A549 (cell line): ENCODE measurements at regions not wholly inside any gene's neighbourhood (a gene's known extent, or its start where the extent isn't known, plus 50 kb on each side); places are given as distances from the start of the nearest gene placed in this dataset.

Source experiments
- BHLHE40 ChIP-seq: IDR thresholded peaks from 2 replicates; pipeline ENCODE4 v1.6.1; 2012; ENCODE audit warnings: low read depth, low read length, inconsistent platforms
- CTCF ChIP-seq: fragments of >200 bp; sonication (Bioruptor Twin); formaldehyde crosslinking; IDR thresholded peaks from 3 replicates; pipeline ENCODE4 v1.5.1; 2016
- EP300 ChIP-seq, 2 experiments: fragments of >200 bp; sonication (Bioruptor Twin); formaldehyde crosslinking; IDR thresholded peaks; 2 replicates in 1 of 2; 3 replicates in 1 of 2; pipeline ENCODE4 v1.6.1; 2016 to 2017
- HDAC2 ChIP-seq: fragments of 200-600 bp; sonication (generic); IDR thresholded peaks from 2 replicates; pipeline ENCODE4 v1.6.1; 2016
- MAX ChIP-seq: IDR thresholded peaks from 2 replicates; pipeline ENCODE4 v1.6.1; 2012
- MAZ ChIP-seq: fragments of 150-350 bp; IDR thresholded peaks from 2 replicates; pipeline ENCODE4 v1.6.1; 2014; ENCODE audit warnings: antibody characterized with exemption, low read depth, low read length, borderline replicate concordance
- NFE2L2 ChIP-seq: fragments of 150-350 bp; conservative IDR thresholded peaks from 2 replicates; pipeline ENCODE4 v1.6.1; 2014; ENCODE audit warnings: low read length
- POLR2A ChIP-seq: IDR thresholded peaks from 2 replicates; pipeline ENCODE4 v1.6.1; 2012; ENCODE audit warnings: mild to moderate bottlenecking, low read length
- RCOR1 ChIP-seq: fragments of 150-350 bp; IDR thresholded peaks from 2 replicates; pipeline ENCODE4 v1.6.1; 2014; ENCODE audit warnings: antibody characterized with exemption, low read length, low read depth
- REST ChIP-seq: fragments of 200-600 bp; sonication (generic); IDR thresholded peaks from 2 replicates; pipeline ENCODE4 v1.6.1; 2016; ENCODE audit warnings: antibody characterized with exemption, mild to moderate bottlenecking, moderate library complexity
- RNF2 ChIP-seq: fragments of 200-600 bp; sonication (generic); IDR thresholded peaks from 2 replicates; pipeline ENCODE4 v1.6.1; 2016; ENCODE audit warnings: low read depth, mild to moderate bottlenecking, antibody characterized with exemption, moderate library complexity, borderline replicate concordance
- USF2 ChIP-seq: fragments of 450-650 bp; IDR thresholded peaks from 2 replicates; pipeline ENCODE4 v1.6.1; 2014; ENCODE audit warnings: antibody characterized with exemption

GRCh38 chr18:39780774-39781173, 2174.3 kb upstream of the PIK3C3 start:
- TF ChIP-seq EP300 (IDR thresholded peaks at IDR 0.05), result no peak
- TF ChIP-seq CTCF, result no peak
- no peak for TF ChIP-seq POLR2A
- no peak for TF ChIP-seq MAZ
- TF ChIP-seq NFE2L2, result no peak
- TF ChIP-seq MAX, result no peak
- no peak for TF ChIP-seq RNF2
- no peak for TF ChIP-seq HDAC2
- TF ChIP-seq USF2, result no peak
- no peak for TF ChIP-seq REST
- TF ChIP-seq RCOR1, result no peak
- no peak for TF ChIP-seq BHLHE40
